HCT116 (cell line): ENCODE measurements at regions not wholly inside any gene's neighbourhood (a gene's known extent, or its start where the extent isn't known, plus 50 kb on each side); places are given as distances from the start of the nearest gene placed in this dataset.

ENCODE experiments used
- ATAC-seq: fragments of 200-7000 bp; cut with Tn5 transposase; 2 replicates; pipeline ENCODE4 v1.9.1; 2020; ENCODE audit warnings: mild to moderate bottlenecking, moderate library complexity
- BruUV-seq: library from RNA; stranded (reverse); fragments of 400-500 nt; replicated peaks from 2 replicates; lab custom pipeline; 2021; lab: Mats Ljungman, UMichigan
- CTCF ChIA-PET: fragments of 300-600 bp; sonication (Branson Sonifier 250); formaldehyde crosslinking; loops from one replicate; lab custom pipeline; 2021; ENCODE audit warnings: antibody characterized with exemption; lab: Charles Lee
- POLR2A ChIA-PET: fragments of 300-600, 350-600 bp; sonication (Branson Sonifier 250); formaldehyde crosslinking; loops from one replicate; lab custom pipeline; 2021; ENCODE audit warnings: antibody characterized with exemption; lab: Charles Lee
- RAD21 ChIA-PET, 2 experiments: fragments of 300-600 bp; sonication (Branson Sonifier 250); formaldehyde crosslinking; loops; one replicate each; lab custom pipeline; 2023; ENCODE audit warnings: low total read pairs in 2 of 2; ENCODE audit not compliant: uncharacterized antibody in 2 of 2, unreplicated experiment in 2 of 2, low non-redundant PET in 1 of 2; lab: Charles Lee
- DNase-seq: peaks from one replicate; pipeline ENCODE4 v3.0.0-alpha.2; 2010; ENCODE audit warnings: low read depth, low spot score
- H2AFZ ChIP-seq: fragments of 200-600 bp; shearing (Covaris generic), sonication (generic); 2 replicates; pipeline ENCODE4 v1.6.1; 2017; ENCODE audit warnings: low read depth, mixed run types, mixed read lengths, antibody characterized with exemption, low read length; ENCODE audit not compliant: poor library complexity, severe bottlenecking
- H3K27ac ChIP-seq: 2 replicates; pipeline ENCODE4 v1.5.1; 2012; ENCODE audit warnings: low read depth, low read length
- H3K27me3 ChIP-seq: fragments of 200-600 bp; sonication (generic); 2 replicates; pipeline ENCODE4 v1.6.1; 2016; ENCODE audit warnings: mixed run types, low read length, mixed read lengths; ENCODE audit not compliant: insufficient read depth
- H3K36me3 ChIP-seq, 2 experiments: fragments of 200-500 bp in 1 of 2; fragments of 200-600 bp in 1 of 2; sonication (Bioruptor generic) in 1 of 2; sonication (generic) in 1 of 2; 2 replicates each; pipeline versions ENCODE4 v1.5.1 to v1.6.1; 2014 to 2016; ENCODE audit warnings: low read length in 2 of 2, inconsistent platforms in 1 of 2, mixed read lengths in 1 of 2, mixed run types in 1 of 2; ENCODE audit not compliant: insufficient read depth in 2 of 2, control insufficient read depth in 1 of 2
- H3K4me1 ChIP-seq, 2 experiments: fragments of 200-600 bp in 1 of 2; sonication (generic) in 1 of 2; 2 replicates each; pipeline versions ENCODE4 v1.5.1 to v1.6.1; 2012 to 2017; ENCODE audit warnings: low read length in 2 of 2, inconsistent platforms in 1 of 2, mild to moderate bottlenecking in 1 of 2, mixed read lengths in 1 of 2, mixed run types in 1 of 2, moderate library complexity in 1 of 2; ENCODE audit not compliant: insufficient read depth in 2 of 2, control insufficient read depth in 1 of 2
- H3K4me2 ChIP-seq: fragments of 200-600 bp; sonication (generic); 2 replicates; pipeline ENCODE4 v1.6.1; 2017; ENCODE audit warnings: mixed run types, low read length, mixed read lengths
- H3K4me3 ChIP-seq, 2 experiments: fragments of 200-600 bp in 1 of 2; sonication (generic) in 1 of 2; replicated peaks in 1 of 2; 2 replicates each; pipeline ENCODE4 v1.5.1; 2011 to 2016; ENCODE audit warnings: low read length in 2 of 2, control low read depth in 1 of 2, low read depth in 1 of 2, mild to moderate bottlenecking in 1 of 2, mixed read lengths in 1 of 2, mixed run types in 1 of 2
- H3K79me2 ChIP-seq: fragments of 200-600 bp; sonication (generic); 2 replicates; pipeline ENCODE4 v1.6.1; 2017; ENCODE audit warnings: mild to moderate bottlenecking, mixed run types, low read length, moderate library complexity, mixed read lengths; ENCODE audit not compliant: insufficient read depth
- H3K9ac ChIP-seq: fragments of 200-600 bp; sonication (generic); 2 replicates; pipeline ENCODE4 v1.6.1; 2016; ENCODE audit warnings: low read length, mixed read lengths
- H3K9me2 ChIP-seq: fragments of 200-600 bp; sonication (generic), shearing (Covaris generic); 2 replicates; pipeline ENCODE4 v1.6.1; 2017; ENCODE audit warnings: mixed run types, mild to moderate bottlenecking, moderate library complexity; ENCODE audit not compliant: insufficient read depth
- H3K9me3 ChIP-seq, 2 experiments: fragments of 200-500 bp in 1 of 2; fragments of 200-600 bp in 1 of 2; sonication (Bioruptor generic) in 1 of 2; sonication (generic) in 1 of 2; 2 replicates each; pipeline ENCODE4 v1.6.1; 2014 to 2017; ENCODE audit warnings: low read length in 2 of 2, mixed read lengths in 2 of 2, inconsistent platforms in 1 of 2, low read depth in 1 of 2, mild to moderate bottlenecking in 1 of 2, mixed run types in 1 of 2, moderate library complexity in 1 of 2; ENCODE audit not compliant: control insufficient read depth in 1 of 2, insufficient read depth in 1 of 2
- H4K20me1 ChIP-seq: fragments of 200-600 bp; sonication (generic), shearing (Covaris generic); 2 replicates; pipeline ENCODE4 v1.6.1; 2017; ENCODE audit warnings: mixed run types, mild to moderate bottlenecking, moderate library complexity; ENCODE audit not compliant: insufficient read depth
- ATF3 ChIP-seq: IDR thresholded peaks from 2 replicates; pipeline ENCODE4 v1.6.1; 2012
- CBX3 ChIP-seq: IDR thresholded peaks from 2 replicates; pipeline ENCODE4 v1.6.1; 2012; ENCODE audit warnings: low read depth
- CTCF ChIP-seq, 3 experiments: fragments of 200-600 bp in 1 of 3; sonication (generic) in 1 of 3; IDR thresholded peaks in 2 of 3; conservative IDR thresholded peaks in 1 of 3; 2 replicates each; pipeline ENCODE4 v1.5.1; 2012 to 2017; ENCODE audit warnings: low read depth in 2 of 3, low read length in 2 of 3, antibody characterized with exemption in 1 of 3, borderline replicate concordance in 1 of 3, control low read depth in 1 of 3, mild to moderate bottlenecking in 1 of 3, mixed read lengths in 1 of 3, mixed run types in 1 of 3, moderate library complexity in 1 of 3; ENCODE audit not compliant: insufficient read depth in 1 of 3
- EGR1 ChIP-seq: IDR thresholded peaks from 2 replicates; pipeline ENCODE4 v1.6.1; 2012; ENCODE audit warnings: low read depth
- ELF1 ChIP-seq: IDR thresholded peaks from 2 replicates; pipeline ENCODE4 v1.6.1; 2012; ENCODE audit warnings: low read depth, borderline replicate concordance
- EZH2 ChIP-seq: fragments of 200-600 bp; sonication (generic); IDR thresholded peaks from 2 replicates; pipeline ENCODE4 v1.6.1; 2017; ENCODE audit warnings: antibody characterized with exemption, mixed run types
- EZH2phosphoT487 ChIP-seq: fragments of 200-600 bp; IDR thresholded peaks from 2 replicates; pipeline ENCODE4 v1.6.1; 2018; ENCODE audit warnings: antibody characterized with exemption, borderline replicate concordance
- FOSL1 ChIP-seq: IDR thresholded peaks from 2 replicates; pipeline ENCODE4 v1.6.1; 2012; ENCODE audit warnings: low read depth
- JUND ChIP-seq: IDR thresholded peaks from 2 replicates; pipeline ENCODE4 v1.6.1; 2012
- MAX ChIP-seq: IDR thresholded peaks from 2 replicates; pipeline ENCODE4 v1.6.1; 2012
- POLR2A ChIP-seq: IDR thresholded peaks from 2 replicates; pipeline ENCODE4 v1.7.0; 2011; ENCODE audit warnings: borderline replicate concordance; ENCODE audit not compliant: insufficient read depth, insufficient read length; ENCODE audit errors: extremely low read depth
- RAD21 ChIP-seq: IDR thresholded peaks from 2 replicates; pipeline ENCODE4 v1.6.1; 2012; ENCODE audit warnings: low read depth, mild to moderate bottlenecking
- REST ChIP-seq: IDR thresholded peaks from 2 replicates; pipeline ENCODE4 v1.6.1; 2012; ENCODE audit warnings: low read depth
- SIN3A ChIP-seq: IDR thresholded peaks from 2 replicates; pipeline ENCODE4 v1.6.1; 2012; ENCODE audit warnings: low read depth
- SP1 ChIP-seq: IDR thresholded peaks from 2 replicates; pipeline ENCODE4 v1.6.1; 2012; ENCODE audit warnings: low read depth
- YY1 ChIP-seq: IDR thresholded peaks from 2 replicates; pipeline ENCODE4 v1.6.1; 2011; ENCODE audit warnings: low read length, low read depth, moderate library complexity, mild to moderate bottlenecking; ENCODE audit not compliant: insufficient replicate concordance; ENCODE audit errors: extremely low read depth
- ZFX ChIP-seq: fragments of 450-650 bp; IDR thresholded peaks from 2 replicates; pipeline ENCODE4 v1.6.1; 2017
- intact Hi-C: fragments of 100-400 bp; cut with micrococcal nuclease; formaldehyde crosslinking; loops from 2 replicates; pipeline ENCODE4 v1.10.0; 2022

- H3K79me2 ChIP-seq, result no peaks in the 10 kb centered on the region
- DNase-seq (no peak), ATAC-seq (peak; percentile 49)
- BruUV-seq, result no TSS peak
- no peaks in the 10 kb centered on the region for H3K36me3 ChIP-seq
- peak overlapping the region; percentile 85 for H3K27ac ChIP-seq
- H3K9me3 ChIP-seq, result no peaks in the 10 kb centered on the region
- peaks cover 24 to 36% of the 10 kb centered on the region in 2 experiments for H3K4me1 ChIP-seq
- H3K4me2 ChIP-seq, result peak overlapping the region; percentile 31
- H3K9me2 ChIP-seq, result no peaks in the 10 kb centered on the region
- no peak overlapping the region for H3K9ac ChIP-seq
- ChIA-PET CTCF (no interaction called here), RAD21 (no interaction called here), POLR2A (no interaction called here)
- TF ChIP-seq FOSL1 (no peak), SP1 (no peak), MAX (0 out of 2 replicates have a peak, but pooled peaks have one; percentile 34), CBX3 (0 out of 2 replicates have a peak, but pooled peaks have one; percentile 21)
- no peak overlapping the region for H3K4me3 ChIP-seq
- H2AFZ ChIP-seq, result no peak overlapping the region
- H3K27me3 ChIP-seq, result no peaks in the 10 kb centered on the region
- intact Hi-C loops, result no loop called here
- no peaks in the 10 kb centered on the region for H4K20me1 ChIP-seq
Measured at GRCh38 chr5:93099902-93100347, 481.1 kb downstream of the NR2F1-AS1 start.

GRCh38 chr5:93096561-93096960, 484.5 kb downstream of the NR2F1-AS1 start:
- Histone ChIP-seq H3K9me2 (no peaks in the 10 kb centered on the region), H3K27me3 (no peaks in the 10 kb centered on the region), H3K4me1 (peaks cover 36 to 45% of the 10 kb centered on the region in 2 experiments), H2AFZ (no peak overlapping the region), H3K27ac (no peak overlapping the region), H3K79me2 (no peaks in the 10 kb centered on the region), H4K20me1 (no peaks in the 10 kb centered on the region), H3K4me2 (no peak overlapping the region), H3K9me3 (no peaks in the 10 kb centered on the region), H3K36me3 (no peaks in the 10 kb centered on the region), H3K9ac (no peak overlapping the region), H3K4me3 (no peak overlapping the region)
- BruUV-seq, result no TSS peak
- ATAC-seq (no peak), DNase-seq (no peak)
- CTCF ChIA-PET, result no interaction called here
- RAD21 ChIA-PET, result no interaction called here
- POLR2A ChIA-PET, result no interaction called here
- intact Hi-C loops, result no loop called here
- no peak for TF ChIP-seq SIN3A
- no peak for TF ChIP-seq ATF3
- TF ChIP-seq ELF1, result no peak
- no peak for TF ChIP-seq SP1
- no peak for TF ChIP-seq CTCF (IDR thresholded peaks at IDR 0.05 in 2 of 3, conservative IDR thresholded peaks at IDR 0.05 in 1 of 3; ENCODE audit: borderline replicate concordance in 1 of 3, insufficient read depth in 1 of 3, low read depth in 2 of 3, low read length in 2 of 3)
- no peak for TF ChIP-seq POLR2A
- no peak for TF ChIP-seq EZH2
- TF ChIP-seq JUND, result no peak
- TF ChIP-seq EGR1, result no peak
- no peak for TF ChIP-seq ZFX
- no peak for TF ChIP-seq REST
- no peak for TF ChIP-seq EZH2phosphoT487
- TF ChIP-seq MAX, result no peak
- TF ChIP-seq RAD21, result no peak
- TF ChIP-seq YY1, result no peak
